Trophoblast cell (in vitro differentiated cells and primary cell): ENCODE measurements at regions not wholly inside any gene's neighbourhood (a gene's known extent, or its start where the extent isn't known, plus 50 kb on each side); places are given as distances from the start of the nearest gene placed in this dataset.

ENCODE experiments used
- DNase-seq, 2 donors: peaks; one replicate each; pipeline ENCODE4 v3.0.0-alpha.2; 2016
- H2AFZ ChIP-seq: 2 replicates; pipeline ENCODE4 v1.6.1; 2013; ENCODE audit warnings: low read length, moderate library complexity, mild to moderate bottlenecking; ENCODE audit not compliant: insufficient read depth, poor library complexity
- H2AK5ac ChIP-seq: 2 replicates; pipeline ENCODE4 v1.6.1; 2013; ENCODE audit warnings: mild to moderate bottlenecking, low read length
- H2BK120ac ChIP-seq: 2 replicates; pipeline ENCODE4 v1.6.1; 2013; ENCODE audit warnings: low read length, mild to moderate bottlenecking, moderate library complexity; ENCODE audit not compliant: insufficient read depth, poor library complexity
- H2BK12ac ChIP-seq: 2 replicates; pipeline ENCODE4 v1.6.1; 2013; ENCODE audit warnings: mild to moderate bottlenecking, low read length, moderate library complexity
- H2BK5ac ChIP-seq: 2 replicates; pipeline ENCODE4 v1.6.1; 2013; ENCODE audit warnings: low read length, low read depth, moderate library complexity, mild to moderate bottlenecking; ENCODE audit not compliant: poor library complexity
- H3K14ac ChIP-seq: 2 replicates; pipeline ENCODE4 v1.6.1; 2013; ENCODE audit warnings: mild to moderate bottlenecking, low read length
- H3K18ac ChIP-seq: 2 replicates; pipeline ENCODE4 v1.6.1; 2013; ENCODE audit warnings: mild to moderate bottlenecking, low read length
- H3K23ac ChIP-seq: 2 replicates; pipeline ENCODE4 v1.6.1; 2013; ENCODE audit warnings: low read length
- H3K27ac ChIP-seq: 2 replicates; pipeline ENCODE4 v1.5.1; 2013; ENCODE audit warnings: low read depth, mild to moderate bottlenecking, inconsistent platforms, low read length, moderate library complexity
- H3K27me3 ChIP-seq: 2 replicates; pipeline ENCODE4 v1.6.1; 2013; ENCODE audit warnings: inconsistent platforms, mild to moderate bottlenecking, low read length, moderate library complexity; ENCODE audit not compliant: insufficient read depth
- H3K36me3 ChIP-seq, 2 experiments: 1 replicate in 1 of 2; 2 replicates in 1 of 2; pipeline ENCODE4 v1.6.1; 2013; ENCODE audit warnings: low read length in 2 of 2, mild to moderate bottlenecking in 2 of 2, moderate library complexity in 1 of 2; ENCODE audit not compliant: insufficient read depth in 2 of 2, control insufficient read depth in 1 of 2
- H3K4ac ChIP-seq: 2 replicates; pipeline ENCODE4 v1.6.1; 2013; ENCODE audit warnings: low read depth, mild to moderate bottlenecking, low read length, moderate library complexity
- H3K4me1 ChIP-seq, 2 experiments: 1 replicate in 1 of 2; 2 replicates in 1 of 2; pipeline ENCODE4 v1.6.1; 2013; ENCODE audit warnings: low read length in 2 of 2, mild to moderate bottlenecking in 2 of 2, moderate library complexity in 1 of 2; ENCODE audit not compliant: insufficient read depth in 2 of 2, control insufficient read depth in 1 of 2
- H3K4me2 ChIP-seq: 2 replicates; pipeline ENCODE4 v1.6.1; 2013; ENCODE audit warnings: inconsistent platforms, mild to moderate bottlenecking, low read length, moderate library complexity
- H3K4me3 ChIP-seq: 2 replicates; pipeline ENCODE4 v1.5.1; 2013; ENCODE audit warnings: mild to moderate bottlenecking, low read depth, low read length, inconsistent platforms
- H3K79me1 ChIP-seq: one replicate; pipeline ENCODE4 v1.6.1; 2013; ENCODE audit warnings: low read length
- H3K79me2 ChIP-seq: 2 replicates; pipeline ENCODE4 v1.6.1; 2013; ENCODE audit warnings: low read length, mild to moderate bottlenecking; ENCODE audit not compliant: control insufficient read depth, insufficient read depth, poor library complexity
- H3K9ac ChIP-seq: 2 replicates; pipeline ENCODE4 v1.6.1; 2013; ENCODE audit warnings: mild to moderate bottlenecking, low read length
- H3K9me3 ChIP-seq: 2 replicates; pipeline ENCODE4 v1.6.1; 2013; ENCODE audit warnings: low read depth, mild to moderate bottlenecking, control low read depth, inconsistent platforms, low read length; ENCODE audit not compliant: insufficient read depth
- H4K12ac ChIP-seq: 2 replicates; pipeline ENCODE4 v1.6.1; 2013; ENCODE audit warnings: low read depth, mild to moderate bottlenecking, low read length, moderate library complexity
- H4K8ac ChIP-seq: 2 replicates; pipeline ENCODE4 v1.6.1; 2013; ENCODE audit warnings: low read depth, mild to moderate bottlenecking, low read length, moderate library complexity
- H4K91ac ChIP-seq: one replicate; pipeline ENCODE4 v1.6.1; 2013; ENCODE audit warnings: low read depth, mild to moderate bottlenecking, low read length, moderate library complexity
- WGBS: extraction: QIAGEN DNeasy Blood & Tissue Kit; methylation state at CpG from one replicate; pipeline ENCODE4 v1.1.7; 2013; ENCODE audit warnings: missing lambda C conversion rate; ENCODE audit not compliant: insufficient read length, insufficient coverage; ENCODE audit errors: extremely low coverage; 5-methylcytosine and 5-hydroxymethylcytosine counted together

- Histone ChIP-seq H3K4me2 (no peak overlapping the region), H2AK5ac (no peak overlapping the region), H3K27ac (no peak overlapping the region), H2BK120ac (no peak overlapping the region), H4K8ac (no peak overlapping the region), H2AFZ (no peak overlapping the region), H3K79me1 (peaks cover 2% of the 10 kb centered on the region), H3K23ac (no peak overlapping the region), H3K9me3 (peaks cover 3% of the 10 kb centered on the region), H2BK5ac (no peak overlapping the region), H3K18ac (no peak overlapping the region), H3K79me2 (no peaks in the 10 kb centered on the region), H3K4me3 (no peak overlapping the region), H3K27me3 (peaks cover 7% of the 10 kb centered on the region), H4K12ac (no peak overlapping the region), H4K91ac (no peak overlapping the region), H3K14ac (no peak overlapping the region), H3K9ac (no peak overlapping the region), H3K36me3 (no peaks in the 10 kb centered on the region), H2BK12ac (no peak overlapping the region), H3K4me1 (peaks cover 5 to 10% of the 10 kb centered on the region in 2 experiments), H3K4ac (no peak overlapping the region)
- no peak for DNase-seq
- WGBS: no CpG with 5 or more reads among the region's 29 CpGs
These were observed 73.2 kb upstream of the FGF3 start for GRCh38 chr11:69892237-69892985.

- no peak overlapping the region for H4K91ac ChIP-seq
- H4K12ac ChIP-seq: no peak overlapping the region
- peaks cover 2% of the 10 kb centered on the region for H3K9me3 ChIP-seq
- no peak for DNase-seq
- no peak overlapping the region for H2BK120ac ChIP-seq
- no peak overlapping the region for H3K9ac ChIP-seq
- no peaks in the 10 kb centered on the region for H3K36me3 ChIP-seq
- H2AK5ac ChIP-seq: no peak overlapping the region
- no peak overlapping the region for H3K14ac ChIP-seq
- WGBS: no CpG with 5 or more reads among the region's 11 CpGs
- H4K8ac ChIP-seq: no peak overlapping the region
- H3K27me3 ChIP-seq: peaks cover 7% of the 10 kb centered on the region
- no peak overlapping the region for H3K23ac ChIP-seq
- no peak overlapping the region for H3K4me2 ChIP-seq
- no peak overlapping the region for H3K27ac ChIP-seq
- no peak overlapping the region for H2BK5ac ChIP-seq
- H2BK12ac ChIP-seq: no peak overlapping the region
- H3K4me1 ChIP-seq: peaks cover 5 to 10% of the 10 kb centered on the region in 2 experiments
- no peaks in the 10 kb centered on the region for H3K79me2 ChIP-seq
- H3K4me3 ChIP-seq: no peak overlapping the region
- H2AFZ ChIP-seq: no peak overlapping the region
- H3K79me1 ChIP-seq: peaks cover 2% of the 10 kb centered on the region
- H3K4ac ChIP-seq: no peak overlapping the region
- H3K18ac ChIP-seq: no peak overlapping the region
These were observed 73.9 kb upstream of the FGF3 start for GRCh38 chr11:69892986-69893555.

- Histone ChIP-seq H3K14ac (no peak overlapping the region), H3K9ac (no peak overlapping the region), H4K12ac (no peak overlapping the region), H2BK5ac (no peak overlapping the region), H3K4me1 (peaks cover 5 to 10% of the 10 kb centered on the region in 2 experiments), H3K27me3 (peaks cover 7% of the 10 kb centered on the region), H2AFZ (no peak overlapping the region), H4K91ac (no peak overlapping the region), H2BK12ac (no peak overlapping the region), H3K36me3 (no peaks in the 10 kb centered on the region), H3K23ac (no peak overlapping the region), H3K4ac (no peak overlapping the region), H3K79me2 (no peaks in the 10 kb centered on the region), H3K79me1 (peaks cover 2% of the 10 kb centered on the region), H3K4me3 (no peak overlapping the region), H3K27ac (no peak overlapping the region), H3K18ac (no peak overlapping the region), H2AK5ac (no peak overlapping the region), H3K9me3 (peaks cover 1% of the 10 kb centered on the region), H2BK120ac (no peak overlapping the region), H3K4me2 (no peak overlapping the region), H4K8ac (no peak overlapping the region)
- no CpG with 5 or more reads among the region's 10 CpGs for WGBS
- no peak for DNase-seq
These were observed 74.4 kb upstream of the FGF3 start for GRCh38 chr11:69893631-69894030.

GRCh38 chr11:69894181-69894611, 75.0 kb upstream of the FGF3 start:
- Histone ChIP-seq H3K9ac (no peak overlapping the region), H3K4me3 (no peak overlapping the region), H2BK12ac (no peak overlapping the region), H3K4me1 (peaks cover 5 to 10% of the 10 kb centered on the region in 2 experiments), H3K36me3 (no peaks in the 10 kb centered on the region), H3K9me3 (peaks cover 1% of the 10 kb centered on the region), H3K14ac (no peak overlapping the region), H4K8ac (no peak overlapping the region), H3K79me2 (no peaks in the 10 kb centered on the region), H3K79me1 (peaks cover 2% of the 10 kb centered on the region), H3K4ac (no peak overlapping the region), H3K23ac (no peak overlapping the region), H2BK120ac (no peak overlapping the region), H3K4me2 (no peak overlapping the region), H3K27ac (no peak overlapping the region), H4K12ac (no peak overlapping the region), H2AK5ac (no peak overlapping the region), H4K91ac (no peak overlapping the region), H2BK5ac (no peak overlapping the region), H3K27me3 (peaks cover 7% of the 10 kb centered on the region), H2AFZ (no peak overlapping the region), H3K18ac (no peak overlapping the region)
- WGBS: no CpG with 5 or more reads among the region's 15 CpGs
- no peak for DNase-seq
